Activated B cell treated with CpG ODN at 0.5 μM for 24 hours (primary cell): ENCODE measurements at regions not wholly inside any gene's neighbourhood (a gene's known extent, or its start where the extent isn't known, plus 50 kb on each side); places are given as distances from the start of the nearest gene placed in this dataset.

Experiments
- ATAC-seq: fragments of 200-7000 bp; cut with Tn5 transposase; one replicate; pipeline ENCODE4 v1.10.0; 2021; ENCODE audit warnings: low read depth, mild to moderate bottlenecking, moderate library complexity
- CTCF ChIA-PET: fragments of 350-600 bp; sonication (Branson Sonifier 250); formaldehyde crosslinking; loops from one replicate; lab custom pipeline; 2021; ENCODE audit warnings: antibody characterized with exemption; lab: Charles Lee
- POLR2A ChIA-PET: fragments of 350-600 bp; sonication (Branson Sonifier 250); formaldehyde crosslinking; loops from one replicate; lab custom pipeline; 2021; ENCODE audit warnings: antibody characterized with exemption; lab: Charles Lee
- DNase-seq: peaks from one replicate; pipeline ENCODE4 v3.0.0; 2022
- H3K27ac Mint-ChIP-seq: one replicate; pipeline ENCODE4 v1.8.0; 2020; ENCODE audit warnings: mixed read lengths
- H3K27me3 Mint-ChIP-seq: one replicate; pipeline ENCODE4 v1.8.0; 2021; ENCODE audit warnings: mixed read lengths
- H3K36me3 Mint-ChIP-seq: one replicate; pipeline ENCODE4 v1.8.0; 2021; ENCODE audit warnings: low read depth, mixed read lengths
- H3K4me1 Mint-ChIP-seq: one replicate; pipeline ENCODE4 v1.8.0; 2021; ENCODE audit warnings: mixed read lengths
- H3K4me3 Mint-ChIP-seq: one replicate; pipeline ENCODE4 v1.8.0; 2020; ENCODE audit warnings: mild to moderate bottlenecking, mixed read lengths
- H3K9me3 Mint-ChIP-seq: one replicate; pipeline ENCODE4 v1.8.0; 2020; ENCODE audit warnings: mixed read lengths
- CTCF ChIP-seq: fragments of 200-600 bp; IDR thresholded peaks from one replicate; pipeline ENCODE4 v1.8.0; 2022; ENCODE audit warnings: antibody characterized with exemption, mild to moderate bottlenecking
- intact Hi-C: fragments of 100-400 bp; cut with micrococcal nuclease; formaldehyde crosslinking; loops from one replicate; pipeline ENCODE4 v1.15.1; 2024

- Mint-ChIP-seq H3K27ac (no peak overlapping the region), H3K9me3 (no peaks in the 10 kb centered on the region), H3K4me1 (peaks cover 11% of the 10 kb centered on the region), H3K4me3 (no peak overlapping the region), H3K27me3 (no peaks in the 10 kb centered on the region), H3K36me3 (no peaks in the 10 kb centered on the region)
- ATAC-seq (no peak), DNase-seq (no peak)
- TF ChIP-seq CTCF: no peak
- POLR2A ChIA-PET: no interaction called here
- CTCF ChIA-PET: interaction anchor here (1.1 kb wide), 1 partner anchor 405 kb away, joined by 3 read pairs; no protein-coding TSS in a partner anchor
- intact Hi-C loops: no loop called here
Measured at GRCh38 chr3:30288830-30289229, 317.6 kb upstream of the TGFBR2 start.

GRCh38 chr3:30289324-30289723, 317.1 kb upstream of the TGFBR2 start:
- Mint-ChIP-seq H3K4me3 (no peak overlapping the region), H3K36me3 (no peaks in the 10 kb centered on the region), H3K4me1 (peaks cover 11% of the 10 kb centered on the region), H3K27me3 (no peaks in the 10 kb centered on the region), H3K9me3 (no peaks in the 10 kb centered on the region), H3K27ac (no peak overlapping the region)
- ChIA-PET POLR2A (no interaction called here), CTCF (interaction anchor here (1.1 kb wide), 1 partner anchor 404 kb away, joined by 3 read pairs; no protein-coding TSS in a partner anchor)
- DNase-seq (no peak), ATAC-seq (no peak)
- no peak for TF ChIP-seq CTCF
- intact Hi-C loops: no loop called here

- no peak for TF ChIP-seq CTCF
- Mint-ChIP-seq H3K27me3 (no peaks in the 10 kb centered on the region), H3K9me3 (no peaks in the 10 kb centered on the region), H3K36me3 (no peaks in the 10 kb centered on the region), H3K4me3 (no peak overlapping the region), H3K4me1 (peaks cover 10% of the 10 kb centered on the region), H3K27ac (no peak overlapping the region)
- ChIA-PET CTCF (interaction anchor here (1.1 kb wide), 1 partner anchor 404 kb away, joined by 3 read pairs; no protein-coding TSS in a partner anchor), POLR2A (no interaction called here)
- DNase-seq (no peak), ATAC-seq (no peak)
- intact Hi-C loops: no loop called here
Measured at GRCh38 chr3:30289766-30290165, 316.6 kb upstream of the TGFBR2 start.

GRCh38 chr3:30290479-30290878, 315.9 kb upstream of the TGFBR2 start:
- no peak overlapping the region for H3K4me3 Mint-ChIP-seq
- no peaks in the 10 kb centered on the region for H3K9me3 Mint-ChIP-seq
- H3K27me3 Mint-ChIP-seq: no peaks in the 10 kb centered on the region
- TF ChIP-seq CTCF: no peak
- ATAC-seq (no peak), DNase-seq (no peak)
- CTCF ChIA-PET: no interaction called here
- peaks cover 10% of the 10 kb centered on the region for H3K4me1 Mint-ChIP-seq
- no peak overlapping the region for H3K27ac Mint-ChIP-seq
- intact Hi-C loops: no loop called here
- POLR2A ChIA-PET: no interaction called here
- no peaks in the 10 kb centered on the region for H3K36me3 Mint-ChIP-seq

GRCh38 chr3:30292192-30292893, 314.1 kb upstream of the TGFBR2 start:
- no peak for TF ChIP-seq CTCF
- Mint-ChIP-seq H3K27me3 (no peaks in the 10 kb centered on the region), H3K36me3 (no peaks in the 10 kb centered on the region), H3K4me3 (no peak overlapping the region), H3K27ac (no peak overlapping the region), H3K4me1 (peaks cover 12% of the 10 kb centered on the region), H3K9me3 (no peaks in the 10 kb centered on the region)
- DNase-seq: no peak
- ChIA-PET CTCF (no interaction called here), POLR2A (no interaction called here)
- intact Hi-C loops: no loop called here
- ATAC-seq: no peak
